NK-92 (cell line): ENCODE measurements at regions not wholly inside any gene's neighbourhood (a gene's known extent, or its start where the extent isn't known, plus 50 kb on each side); places are given as distances from the start of the nearest gene placed in this dataset.
"Not testable (repeated sequence)": the region's sequence is repeated elsewhere in the genome, so short reads cannot be mapped to it uniquely, and the experiment has no call there.

Experiments
- DNase-seq: peaks from one replicate; lab custom pipeline; 2025; ENCODE audit not compliant: unreplicated experiment; lab: John Stamatoyannopoulos, UW

DNA sequence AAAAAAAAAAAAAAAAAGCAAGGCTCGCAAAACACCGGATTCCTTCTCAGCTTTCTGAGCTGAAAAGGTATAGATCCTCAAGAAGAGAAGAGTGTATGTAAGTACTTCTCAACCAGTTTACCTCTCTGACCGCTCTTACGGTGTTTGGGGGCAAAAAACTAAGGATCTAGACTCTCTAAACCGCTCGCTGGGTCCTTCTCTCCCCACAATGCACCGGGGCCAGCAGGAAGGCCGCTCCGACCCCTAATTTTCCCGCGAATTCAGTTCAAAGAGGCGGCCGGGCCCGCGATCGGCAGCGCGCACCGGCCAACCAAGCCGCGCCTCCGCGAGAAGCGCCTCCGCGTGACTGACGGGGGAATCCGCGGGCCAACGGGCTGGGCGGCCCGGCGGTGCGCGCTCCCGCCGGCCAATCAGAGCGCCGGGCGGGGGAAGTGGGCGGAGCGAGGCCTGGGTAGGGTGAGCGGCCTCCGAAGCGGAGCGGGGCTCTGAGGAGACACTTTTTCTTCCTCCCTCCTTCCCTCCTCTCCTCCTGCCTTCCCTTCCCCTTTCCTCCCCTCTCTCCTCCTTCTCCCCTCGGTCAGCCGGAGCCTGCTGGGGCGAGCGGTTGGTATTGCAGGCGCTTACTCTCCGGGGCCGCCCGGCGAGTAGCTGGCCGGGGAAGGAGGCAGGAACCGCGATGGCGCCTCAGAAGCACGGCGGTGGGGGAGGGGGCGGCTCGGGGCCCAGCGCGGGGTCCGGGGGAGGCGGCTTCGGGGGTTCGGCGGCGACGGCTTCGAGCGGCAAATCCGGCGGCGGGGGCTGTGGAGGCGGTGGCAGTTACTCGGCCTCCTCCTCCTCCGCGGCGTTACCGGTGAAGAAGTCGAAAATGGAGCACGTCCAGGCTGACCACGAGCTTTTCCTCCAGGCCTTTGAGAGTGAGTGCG, 93.0 kb downstream of the CRLF3 start:
- DNase-seq = peak; percentile 21

DNA sequence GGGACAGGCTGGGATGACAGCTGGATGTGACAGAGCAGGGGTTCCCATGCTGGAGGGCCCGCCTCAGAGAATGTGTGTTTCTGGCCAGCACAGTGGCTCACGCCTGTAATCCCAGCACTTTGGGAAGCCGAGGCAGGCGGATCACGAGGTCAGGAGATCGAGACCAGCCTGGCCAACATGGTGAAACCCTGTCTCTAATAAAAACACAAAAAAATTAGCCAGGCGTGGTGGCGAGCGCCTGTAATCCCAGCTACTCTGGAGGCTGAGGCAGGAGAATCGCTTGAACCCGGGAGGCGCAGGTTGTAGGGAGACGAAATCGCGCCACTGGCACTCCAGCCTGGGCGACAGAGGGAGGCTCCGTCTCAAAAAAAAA, 93.7 kb downstream of the CRLF3 start:
- not testable (repeated sequence) for DNase-seq

DNA sequence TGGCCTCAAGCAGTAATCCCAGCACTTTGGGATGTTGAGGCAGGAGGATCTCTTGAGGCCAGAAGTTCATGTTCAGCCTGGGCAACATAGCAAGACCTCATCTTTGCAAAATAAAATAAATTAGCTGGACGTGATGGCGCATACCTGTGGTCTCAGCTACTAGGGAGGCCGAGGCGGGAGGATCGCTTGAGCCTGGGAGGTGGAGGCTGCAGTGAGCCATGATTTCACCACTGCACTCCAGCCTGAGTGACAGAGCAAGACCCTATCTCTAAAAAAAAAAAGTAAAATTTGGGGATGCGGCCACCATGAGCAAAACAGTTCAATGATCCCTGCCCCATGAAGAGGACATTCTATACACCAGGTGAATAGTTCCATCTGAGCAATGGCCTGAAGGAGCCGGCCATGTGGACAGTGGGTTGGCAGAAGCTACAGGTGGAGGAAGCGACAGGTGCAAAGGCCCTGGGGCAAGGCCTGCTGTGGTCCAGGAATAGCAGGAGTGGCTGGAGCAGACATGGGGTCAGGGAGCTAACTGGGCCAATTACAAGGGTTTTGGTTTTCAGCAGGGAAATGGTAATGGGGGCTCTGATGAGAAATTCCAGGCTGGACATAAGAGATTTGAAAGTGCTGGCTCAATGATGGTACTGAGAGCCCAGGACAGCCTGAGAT, 94.2 kb downstream of the CRLF3 start:
- not testable (repeated sequence) for DNase-seq

DNA sequence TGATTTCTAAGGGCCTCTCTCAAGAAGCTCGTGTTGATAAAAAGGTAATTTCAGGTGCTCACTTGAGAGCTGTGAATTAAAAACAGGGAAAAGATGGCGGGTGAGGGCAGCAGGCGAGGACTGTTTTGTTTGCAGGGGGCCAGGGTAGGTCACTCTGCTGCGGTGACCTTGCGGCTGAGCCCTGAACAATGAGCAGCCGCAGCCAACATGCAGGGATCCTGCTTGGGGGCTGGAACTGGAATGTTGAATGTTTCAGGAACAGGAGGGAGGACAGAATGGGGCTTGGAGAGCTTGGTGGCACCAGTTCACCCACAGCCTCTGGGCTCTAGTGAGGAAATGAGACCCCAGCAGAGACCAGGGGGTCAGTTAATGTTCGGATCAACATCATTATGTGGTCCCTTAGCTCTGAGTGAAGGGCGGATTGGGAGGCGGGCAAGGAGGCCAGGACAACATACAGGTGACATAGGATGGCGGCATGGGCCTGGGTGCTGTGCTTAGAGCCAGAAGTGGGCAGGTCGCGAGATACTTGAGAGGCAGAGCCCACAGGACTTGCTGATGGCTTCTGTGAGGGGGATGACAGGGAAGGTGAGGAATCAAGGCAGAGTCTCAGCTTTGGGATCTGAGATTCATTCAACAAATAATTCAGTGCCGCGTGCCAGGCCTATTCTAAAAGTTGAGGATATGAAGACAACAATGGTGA, 94.9 kb downstream of the CRLF3 start:
- not testable (repeated sequence) for DNase-seq

DNA sequence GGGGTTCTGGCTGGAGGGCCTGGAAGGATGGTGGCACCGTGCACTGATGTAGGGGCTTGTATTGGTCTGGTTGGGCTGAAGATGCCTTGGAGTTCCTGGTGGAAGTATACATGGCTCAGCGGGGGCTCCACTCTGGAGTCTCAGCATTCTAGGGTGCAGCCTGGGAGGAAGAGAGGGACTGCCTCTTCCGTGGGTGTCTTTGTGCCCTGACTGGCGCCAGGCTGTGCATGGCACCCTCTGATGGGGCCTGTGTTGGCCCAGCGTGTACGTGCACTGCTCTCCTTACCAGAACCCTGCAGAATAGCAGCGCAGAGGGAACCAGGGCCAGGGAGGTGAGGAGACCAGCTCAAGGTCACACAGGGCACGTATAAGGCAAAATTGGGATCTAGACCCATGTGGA, 97.0 kb downstream of the CRLF3 start:
- DNase-seq = not testable (repeated sequence)

DNA sequence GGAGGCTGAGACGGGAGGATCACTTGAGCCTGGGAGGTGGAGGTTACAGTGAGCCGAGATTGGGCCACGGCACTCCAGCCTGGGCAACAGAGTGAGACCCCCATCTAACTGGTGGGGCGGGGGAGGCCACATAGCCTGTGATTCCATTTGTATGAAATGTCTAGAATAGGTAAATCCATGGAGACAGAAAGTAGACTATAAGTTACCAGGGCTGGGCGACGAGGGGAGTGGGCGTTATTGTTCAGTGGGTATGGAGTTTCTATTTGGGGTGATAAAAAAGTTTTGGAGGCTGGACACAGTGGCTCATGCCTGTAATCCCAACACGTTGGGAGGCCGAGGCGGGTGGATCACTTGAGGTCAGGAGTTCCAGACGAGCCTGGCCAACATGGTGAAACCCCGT, 97.8 kb downstream of the CRLF3 start:
- DNase-seq = not testable (repeated sequence)

DNA sequence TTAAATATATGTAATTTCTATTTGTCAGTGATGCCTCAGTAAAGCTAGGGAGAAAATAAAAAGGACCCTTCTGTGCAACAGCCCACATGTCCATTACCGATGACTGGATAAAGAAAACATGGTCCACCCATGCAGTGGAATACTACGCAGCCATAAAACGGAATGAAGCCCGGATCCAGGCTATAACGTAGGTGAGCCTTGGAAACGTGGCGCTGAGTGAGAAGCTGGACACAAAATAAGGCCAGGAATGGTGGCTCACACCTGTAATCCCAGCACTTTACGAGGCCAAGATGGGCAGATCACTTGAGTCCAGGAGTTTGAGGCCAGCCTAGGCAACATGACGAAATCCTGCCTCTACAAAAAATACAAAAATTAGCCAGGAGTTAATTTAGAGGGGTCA, 98.2 kb downstream of the CRLF3 start:
- DNase-seq = not testable (repeated sequence)

DNA sequence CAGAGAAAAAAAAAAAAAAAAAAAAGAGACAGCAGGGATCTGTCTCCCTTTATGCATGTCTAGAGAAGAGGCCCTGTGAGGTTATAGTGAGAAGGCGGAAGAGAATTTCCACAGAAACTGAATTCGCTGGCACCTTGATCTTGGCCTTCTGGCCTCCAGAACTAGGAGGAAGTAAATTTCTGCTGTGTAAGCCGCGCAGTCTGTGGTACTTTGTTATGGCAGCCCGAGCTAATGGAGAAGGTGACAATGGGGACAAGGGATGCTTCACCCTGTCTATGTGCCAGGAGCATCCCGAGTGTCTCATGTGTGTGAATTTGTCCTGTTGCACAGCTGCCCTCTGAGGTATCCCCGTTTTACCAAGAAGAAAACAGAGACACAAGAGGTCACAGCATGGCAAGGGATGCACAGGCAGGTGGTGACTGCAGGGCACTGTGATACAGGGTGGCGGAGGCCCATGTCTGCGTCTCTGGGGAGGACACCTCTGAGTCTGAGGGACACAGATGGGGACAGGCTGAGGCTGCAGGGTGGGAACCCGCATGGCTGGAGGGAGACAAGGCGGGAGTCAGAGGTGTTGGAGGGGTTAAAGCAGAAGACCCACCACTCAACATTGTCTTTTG, 100.3 kb downstream of the CRLF3 start:
- DNase-seq = not testable (repeated sequence)

DNA sequence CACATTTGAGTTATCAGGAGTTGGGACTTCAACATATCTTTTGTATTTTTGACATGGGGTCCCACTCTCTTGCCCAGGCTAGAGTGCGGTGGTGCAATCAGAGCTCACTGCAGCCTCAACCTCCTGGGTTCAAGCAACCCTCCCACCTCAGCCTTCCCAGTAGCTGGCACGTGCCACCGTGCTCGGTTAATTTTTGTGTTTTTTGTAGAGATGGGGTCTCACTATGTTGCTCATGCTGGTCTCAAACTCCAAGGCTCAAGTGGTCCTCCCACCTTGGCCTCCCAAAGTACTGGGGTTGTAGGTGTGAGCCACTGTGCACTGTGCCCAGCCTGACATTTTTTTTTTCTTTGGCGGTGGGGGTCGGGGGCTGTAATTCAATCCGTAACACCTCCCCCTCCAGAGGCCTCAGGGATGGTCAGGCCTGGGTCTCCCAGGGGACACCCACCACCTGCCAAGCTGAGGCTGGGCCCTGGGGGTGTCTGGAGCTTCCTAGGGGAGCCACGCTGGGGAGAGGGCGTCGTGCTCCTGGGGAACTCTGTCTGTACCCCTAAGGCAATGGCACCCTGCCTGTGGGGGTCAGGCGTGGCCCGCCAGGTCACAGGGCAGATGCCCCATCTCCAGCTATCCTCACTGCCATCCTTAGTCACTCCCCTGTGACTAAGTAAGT, 102.2 kb downstream of the CRLF3 start:
- not testable (repeated sequence) for DNase-seq

DNA sequence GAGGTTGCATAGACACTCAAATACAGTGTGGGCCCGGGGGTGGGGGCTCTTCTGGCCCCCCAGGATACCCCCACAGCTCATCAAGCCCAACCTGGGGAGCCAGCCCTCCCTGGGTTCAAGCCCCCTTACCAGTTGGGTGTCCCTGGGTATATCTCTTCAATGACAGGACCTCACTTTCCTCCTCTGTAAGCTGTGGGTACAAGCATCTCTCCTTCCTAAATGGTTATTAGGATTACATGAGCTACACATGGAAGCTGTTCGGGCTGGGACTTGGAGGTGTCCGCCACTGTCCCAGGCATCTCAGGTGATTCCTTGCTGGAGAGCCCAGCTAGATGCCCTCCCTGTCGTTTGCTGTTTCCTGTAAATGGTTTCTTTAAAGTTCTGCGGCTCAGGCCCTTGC, 103.5 kb downstream of the CRLF3 start:
- DNase-seq = not testable (repeated sequence)

DNA sequence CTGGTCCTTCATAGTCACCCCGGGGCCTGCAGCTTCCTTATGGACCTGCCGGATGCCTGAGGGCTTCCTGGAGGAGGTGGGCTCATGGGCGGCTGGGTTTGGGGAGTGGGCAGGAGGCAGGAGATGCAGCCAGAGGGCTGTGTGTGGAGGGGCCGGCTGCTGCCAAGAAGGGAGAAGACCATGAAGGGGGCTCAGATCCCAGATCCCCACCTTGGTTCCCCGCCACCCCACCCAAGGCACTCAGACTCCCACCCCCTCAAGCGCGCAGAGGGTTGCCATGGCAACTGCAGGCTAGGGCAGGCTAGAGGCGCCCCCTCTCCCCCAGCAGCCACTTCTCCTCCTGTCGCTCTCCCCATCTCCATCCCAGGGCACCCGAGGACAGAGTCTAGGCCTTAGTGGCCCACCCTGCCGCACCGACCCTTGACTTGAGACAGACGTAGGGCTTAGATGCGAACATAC, 104.5 kb downstream of the CRLF3 start:
- DNase-seq = no peak

DNA sequence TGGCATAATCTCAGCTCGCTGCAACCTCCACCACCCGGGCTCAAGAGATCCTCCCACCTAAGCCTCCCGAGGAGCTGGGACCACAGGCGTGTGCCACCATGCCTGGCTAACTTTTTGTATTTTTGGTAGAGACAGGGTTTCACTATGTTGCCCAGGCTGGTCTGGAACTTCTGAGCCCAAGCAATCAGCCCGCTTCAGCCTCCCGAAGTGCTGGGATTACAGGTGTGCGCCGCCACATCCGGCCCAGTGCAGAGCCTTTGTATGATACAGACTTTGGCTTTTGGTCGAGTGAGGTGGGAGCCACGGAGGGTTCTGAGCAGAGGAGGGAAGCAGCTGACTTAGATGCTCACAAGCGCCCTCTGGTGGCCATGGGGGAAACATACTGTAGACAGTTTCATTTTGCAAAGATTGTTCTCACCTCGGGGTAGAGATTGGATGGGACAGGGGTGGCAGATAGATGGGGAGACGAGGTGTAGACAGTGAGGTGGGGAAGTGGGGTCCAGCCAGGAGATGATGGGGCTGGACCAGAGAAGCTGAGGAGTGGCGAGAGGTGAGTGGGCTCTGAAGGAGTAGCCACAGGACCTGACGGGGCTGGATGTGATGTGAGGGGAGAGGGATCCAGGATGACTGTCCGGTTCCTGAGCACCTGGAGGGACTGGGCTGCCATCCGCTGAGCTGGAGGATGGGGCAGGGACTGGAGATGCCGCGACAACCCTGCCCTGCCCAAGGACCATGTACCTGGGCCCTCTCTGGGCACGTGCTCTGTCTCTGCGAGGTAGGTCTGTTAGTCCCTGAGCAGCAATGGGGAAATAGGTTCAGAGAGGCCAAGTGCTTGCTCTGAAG, 105.1 kb downstream of the CRLF3 start:
- not testable (repeated sequence) for DNase-seq

DNA sequence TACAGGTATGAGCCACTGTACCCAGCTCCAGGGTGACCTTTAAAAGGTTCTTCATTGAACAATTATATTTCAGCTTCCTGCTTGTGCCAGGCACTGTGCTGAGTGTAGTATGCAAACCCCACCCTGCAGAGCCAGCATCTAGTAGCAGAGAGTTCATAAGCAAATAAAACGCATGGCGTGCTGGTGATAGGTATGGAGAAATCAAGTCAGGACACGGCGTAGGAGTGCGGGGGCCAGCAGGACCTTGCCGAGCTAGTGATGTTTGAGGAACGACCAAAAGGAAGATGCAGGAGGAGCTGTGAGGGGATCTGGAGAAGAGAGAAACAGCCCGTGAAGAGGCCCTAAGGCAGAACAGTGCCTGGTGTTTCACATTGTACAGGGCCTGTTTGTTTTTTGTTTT, 105.8 kb downstream of the CRLF3 start:
- DNase-seq = not testable (repeated sequence)

DNA sequence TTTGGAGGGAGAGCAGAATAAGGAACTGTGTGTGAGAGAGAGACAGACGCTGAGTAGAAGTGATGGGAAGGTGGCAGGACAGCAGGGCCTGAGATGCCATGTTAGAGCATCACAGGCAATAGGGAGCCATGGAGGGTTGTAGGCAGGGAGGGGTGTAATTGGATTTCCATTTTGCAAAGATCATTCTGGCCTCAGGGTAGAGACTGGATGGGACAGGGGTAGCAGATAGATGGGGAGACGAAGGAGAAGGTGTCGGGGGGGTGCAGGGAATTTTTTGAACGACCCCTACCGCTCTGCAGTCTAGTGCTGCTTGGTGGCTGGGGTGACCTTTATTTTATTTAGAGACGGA, 106.4 kb downstream of the CRLF3 start:
- not testable (repeated sequence) for DNase-seq

DNA sequence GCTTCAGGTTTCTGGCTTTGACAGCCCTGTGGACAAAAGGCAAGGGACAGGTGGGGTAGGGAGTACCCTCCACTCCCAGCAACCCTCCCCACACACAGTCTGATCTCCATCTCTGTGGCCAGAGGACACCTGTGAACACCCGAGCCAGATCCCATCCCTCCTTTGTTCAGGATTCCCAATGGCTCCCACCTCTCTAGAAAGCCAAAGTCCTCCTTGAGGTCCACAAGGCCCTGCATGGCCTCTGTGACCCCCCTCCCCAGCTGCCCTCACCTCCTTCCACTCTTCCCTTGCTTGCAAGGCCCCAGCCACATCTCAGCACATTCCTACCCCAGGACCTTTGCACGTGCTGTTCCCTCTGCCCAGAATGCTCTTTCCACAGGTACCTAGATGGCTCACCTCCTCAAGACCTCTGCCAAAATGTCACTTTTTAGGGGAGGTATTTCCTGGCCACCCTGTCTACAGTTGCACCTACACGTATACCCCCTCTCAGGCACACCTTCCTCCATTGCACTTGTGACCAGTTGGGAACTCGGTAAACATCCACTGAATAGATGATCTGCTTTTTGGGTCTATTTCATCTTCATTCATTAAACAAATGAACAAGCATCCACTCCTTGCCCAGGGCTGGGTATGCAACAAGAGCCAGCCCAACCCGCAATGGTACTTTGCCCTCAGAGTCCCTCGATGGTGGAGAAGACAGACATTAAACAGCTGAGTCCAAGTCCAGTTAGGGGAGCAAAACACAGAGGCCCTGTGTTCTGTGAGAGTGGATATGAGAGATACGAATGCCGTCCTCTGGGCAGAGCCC, 107.0 kb downstream of the CRLF3 start:
- DNase-seq = no peak

DNA sequence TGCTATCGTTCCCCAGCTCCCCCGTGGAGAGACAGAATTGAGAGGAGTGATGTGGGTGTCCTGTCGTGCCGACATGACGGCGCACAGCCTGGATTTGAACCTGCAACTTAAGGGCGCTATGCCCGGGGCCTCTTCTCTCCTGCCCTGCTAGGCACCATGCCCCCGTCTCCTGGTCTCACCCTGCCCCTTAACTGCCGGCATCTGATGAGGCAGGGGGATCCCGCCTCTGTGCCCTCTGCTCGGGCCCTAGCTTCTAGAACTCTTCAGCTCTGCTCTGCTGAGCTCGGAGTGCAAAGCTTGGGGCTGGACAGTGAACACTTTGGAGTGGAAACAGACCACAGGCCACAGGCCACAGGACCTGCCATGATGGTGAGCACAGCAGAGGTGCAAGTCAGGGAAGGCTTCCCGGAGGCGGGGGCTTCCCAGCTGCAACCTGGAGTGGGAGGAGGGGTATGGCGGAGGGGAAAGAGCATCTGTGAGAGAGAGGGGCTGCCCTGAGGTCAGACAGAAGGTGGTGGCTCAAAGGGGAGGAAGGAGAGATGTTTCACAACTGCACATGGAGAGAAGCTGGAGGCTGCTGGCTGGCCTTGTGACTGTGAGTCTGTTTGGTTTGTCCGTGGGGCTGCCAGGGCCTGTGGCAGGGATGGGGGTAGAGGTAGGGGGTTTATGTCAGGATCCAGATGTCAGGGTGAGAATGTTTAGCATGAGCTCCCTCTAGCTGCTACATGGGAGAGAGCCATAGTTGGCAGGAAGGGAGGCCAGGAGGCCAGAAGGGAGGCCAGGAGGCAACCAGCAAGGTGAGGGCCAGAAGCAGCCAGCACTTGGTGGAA, 107.8 kb downstream of the CRLF3 start:
- DNase-seq = no peak

DNA sequence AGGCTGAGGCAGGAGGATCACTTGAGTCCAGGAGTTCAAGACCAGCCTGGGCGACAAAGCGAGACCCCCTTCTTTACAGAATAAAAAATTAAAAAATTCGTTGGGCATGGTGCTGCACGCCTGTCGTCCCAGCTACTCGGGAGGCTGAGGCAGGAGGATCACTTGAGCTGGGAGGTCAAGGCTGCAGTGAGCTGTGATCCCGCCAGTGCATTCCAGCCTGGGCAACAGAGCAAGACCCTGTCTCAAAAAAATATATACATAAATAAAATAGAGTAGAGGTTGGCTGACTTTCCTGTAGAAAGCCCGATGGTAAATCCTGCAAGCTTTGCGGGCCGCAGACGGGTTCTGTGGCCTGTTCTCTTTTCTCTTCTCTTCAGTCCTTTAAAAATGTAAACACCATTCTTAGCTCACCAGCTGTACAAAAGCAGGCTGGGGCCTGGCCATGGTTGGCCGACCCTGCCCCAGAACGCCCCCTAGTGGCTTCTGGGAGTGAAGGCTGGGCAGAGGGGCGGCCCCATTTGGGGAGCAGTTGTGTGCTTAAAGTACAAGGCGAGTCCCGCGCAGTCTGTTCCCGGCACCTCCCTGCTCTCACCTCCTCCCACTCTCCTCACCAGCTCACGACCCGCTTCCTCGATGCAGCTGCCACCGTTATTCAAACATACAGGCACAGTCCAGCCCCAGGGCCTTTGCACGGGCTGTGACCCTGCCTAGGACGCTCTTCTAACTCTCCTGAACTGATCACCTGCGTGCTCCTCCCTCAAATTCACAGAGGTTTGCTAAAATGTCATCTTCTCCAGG, 109.5 kb downstream of the CRLF3 start:
- not testable (repeated sequence) for DNase-seq
